GM18511 (cell line): ENCODE measurements at regions not wholly inside any gene's neighbourhood (a gene's known extent, or its start where the extent isn't known, plus 50 kb on each side); places are given as distances from the start of the nearest gene placed in this dataset.
"Not testable (repeated sequence)": the region's sequence is repeated elsewhere in the genome, so short reads cannot be mapped to it uniquely, and the experiment has no call there.

Experiments used
- ATAC-seq: cut with Tn5 transposase; IDR thresholded peaks from one replicate; pipeline ENCODE4 v1.9.1; 2021; ENCODE audit warnings: mild to moderate bottlenecking, moderate library complexity; ENCODE audit not compliant: unreplicated experiment

- no peak for ATAC-seq
Measured at GRCh38 chr1:30241681-30242080, 481.7 kb downstream of the MATN1 start.

DNA sequence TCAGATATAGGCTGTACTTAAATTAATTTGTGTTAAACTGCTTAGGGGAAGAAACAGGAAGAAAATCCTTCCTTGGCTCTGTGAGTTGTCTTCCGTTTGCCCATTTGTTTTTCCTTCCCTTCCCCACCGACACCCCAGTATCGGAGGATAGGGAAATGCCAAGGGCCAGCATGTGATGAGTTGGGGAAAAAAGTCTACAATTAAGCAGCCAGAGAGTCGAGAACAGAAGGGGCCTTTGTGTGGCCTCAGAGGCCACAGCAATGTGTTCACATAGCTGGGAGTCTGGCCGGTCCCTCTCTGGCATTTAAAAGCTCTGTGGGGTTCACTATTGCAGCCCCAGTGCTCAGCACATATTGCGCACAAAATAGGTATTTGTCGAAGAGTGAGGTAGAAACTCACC lies 489.3 kb downstream of the MATN1 start:
- ATAC-seq, result no peak

DNA sequence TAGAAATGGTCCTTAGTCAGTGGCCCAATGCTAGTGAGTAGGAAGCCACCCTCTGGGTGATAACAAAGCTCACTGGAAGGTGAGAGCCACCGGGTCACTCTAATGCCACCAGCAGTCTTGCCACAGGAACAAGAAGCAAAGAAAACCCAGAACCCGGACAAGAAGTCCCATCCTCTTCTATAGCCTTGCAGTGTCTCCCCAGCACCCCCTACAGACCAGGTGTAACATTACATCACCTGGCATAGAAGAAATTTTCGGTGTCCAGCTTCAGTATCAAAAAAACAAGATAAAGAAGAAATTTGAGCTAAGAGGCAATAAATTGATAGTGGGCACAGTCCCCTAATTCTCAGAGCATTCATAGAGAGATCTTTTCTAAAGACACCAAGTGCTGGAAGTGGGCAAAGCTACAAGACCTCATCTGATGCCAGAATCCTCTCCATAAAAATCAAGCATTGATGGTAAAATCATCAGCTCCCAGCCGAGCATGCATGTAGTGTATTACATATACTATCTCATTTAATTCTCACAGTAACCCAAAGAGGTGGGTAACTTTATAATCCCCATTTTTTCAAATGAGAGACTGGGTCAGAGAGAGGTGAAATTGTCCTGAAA lies 491.0 kb downstream of the MATN1 start:
- ATAC-seq, result no peak

GRCh38 chr1:30229960-30230359 lies 493.4 kb downstream of the MATN1 start:
- no peak for ATAC-seq

- ATAC-seq, result no peak
Measured at GRCh38 chr1:30229557-30229956, 493.8 kb downstream of the MATN1 start.

GRCh38 chr1:30226648-30227047 lies 496.7 kb downstream of the MATN1 start:
- no peak for ATAC-seq

- ATAC-seq, result no peak
Measured at GRCh38 chr1:30225357-30225756, 498.0 kb downstream of the MATN1 start.

GRCh38 chr1:30219675-30220074 lies 503.7 kb downstream of the MATN1 start:
- no peak for ATAC-seq

DNA sequence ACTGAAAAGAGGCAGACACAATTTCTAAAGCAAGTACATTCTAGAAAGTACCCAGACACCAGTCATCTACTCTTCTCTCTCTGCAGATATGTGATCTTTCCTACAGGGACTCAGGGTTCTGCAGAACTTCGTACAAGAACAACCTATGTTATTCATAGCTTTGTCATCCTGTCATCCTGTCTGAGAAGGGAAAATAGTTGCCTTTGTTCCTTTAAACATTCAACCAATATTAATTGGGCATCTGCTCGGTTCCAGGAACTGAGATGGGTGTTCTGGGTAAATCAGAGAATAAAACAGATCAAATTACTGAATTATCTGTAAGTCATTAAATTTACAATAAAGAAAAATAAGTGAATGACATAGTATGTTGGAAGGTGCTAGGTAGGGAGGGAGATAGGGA lies 504.9 kb downstream of the MATN1 start:
- ATAC-seq, result no peak

DNA sequence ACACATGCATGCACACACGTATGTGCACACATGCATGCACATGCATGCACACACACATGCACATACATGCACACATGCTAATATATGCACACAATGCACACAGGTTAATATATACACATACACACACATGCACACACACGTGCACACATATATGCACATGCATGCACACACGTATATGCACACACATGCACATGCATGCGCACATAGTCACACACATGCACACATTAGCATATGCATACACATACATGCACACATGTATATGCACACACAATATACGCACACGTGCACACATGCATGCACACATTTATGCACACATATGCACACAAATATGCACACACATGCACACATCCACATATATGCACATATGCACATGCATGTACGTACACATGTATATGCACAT lies 506.8 kb downstream of the MATN1 start:
- no peak for ATAC-seq

DNA sequence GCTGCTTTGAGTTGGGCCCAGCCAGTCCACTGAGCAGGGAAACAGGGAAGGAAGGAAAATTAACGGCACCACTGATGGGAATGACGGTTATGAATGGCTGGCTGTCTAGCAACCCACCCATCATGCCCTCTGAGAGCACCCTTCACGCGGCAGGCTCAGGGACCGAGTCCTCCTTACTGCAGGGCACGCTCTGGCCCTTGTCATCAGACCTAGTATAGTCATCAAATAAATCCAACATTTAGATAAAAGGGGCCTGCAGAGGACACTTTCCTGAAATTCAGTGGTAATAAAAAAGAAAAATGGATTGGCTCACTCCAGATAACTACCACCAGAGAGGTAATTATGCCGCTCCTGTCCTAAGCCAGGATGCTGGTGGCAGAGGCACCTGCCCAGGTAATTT lies 509.4 kb downstream of the MATN1 start:
- no peak for ATAC-seq

DNA sequence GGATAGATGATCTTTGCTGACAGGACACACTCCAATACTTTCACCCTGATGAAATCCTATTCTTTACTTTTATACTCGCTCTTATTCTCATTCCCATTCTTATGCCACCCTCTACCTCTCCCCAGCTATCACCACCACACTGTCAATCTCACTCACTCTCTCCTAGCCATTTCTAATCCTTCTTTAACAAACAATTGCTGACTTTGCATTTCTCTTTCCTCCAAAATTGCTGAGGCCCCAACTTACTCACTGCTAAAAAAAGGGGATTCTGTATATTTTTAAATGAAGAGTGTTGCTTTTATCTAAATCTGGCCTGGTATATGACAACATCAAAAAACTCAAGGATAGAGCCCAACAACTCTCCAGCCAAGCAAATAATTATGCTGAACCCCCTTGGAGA lies 515.4 kb downstream of the MATN1 start:
- ATAC-seq, result not testable (repeated sequence)

GRCh38 chr1:30206631-30207030 lies 516.8 kb downstream of the MATN1 start:
- not testable (repeated sequence) for ATAC-seq

- not testable (repeated sequence) for ATAC-seq
Measured at GRCh38 chr1:30204916-30205315, 518.5 kb downstream of the MATN1 start.

GRCh38 chr1:30201015-30201414 lies 522.4 kb downstream of the MATN1 start:
- ATAC-seq, result no peak

DNA sequence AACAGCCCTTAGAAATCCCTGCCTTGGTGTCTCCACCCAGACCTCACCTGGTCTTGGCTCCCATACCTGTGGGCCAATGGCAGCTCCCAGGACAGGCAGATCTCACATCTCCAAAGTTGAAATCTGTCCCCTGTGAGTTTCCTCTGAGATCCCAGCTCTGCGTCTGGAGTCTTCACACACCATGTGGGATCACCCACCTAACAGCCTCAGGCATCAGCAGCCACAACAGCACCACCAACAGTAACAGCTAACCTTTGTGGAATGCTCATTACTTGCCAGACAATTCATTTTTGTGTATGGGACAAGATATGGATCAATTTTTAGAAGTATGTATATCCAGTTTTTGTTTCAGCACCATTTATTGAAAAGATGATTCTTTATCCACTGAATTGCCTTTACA lies 523.2 kb downstream of the MATN1 start:
- ATAC-seq, result no peak

DNA sequence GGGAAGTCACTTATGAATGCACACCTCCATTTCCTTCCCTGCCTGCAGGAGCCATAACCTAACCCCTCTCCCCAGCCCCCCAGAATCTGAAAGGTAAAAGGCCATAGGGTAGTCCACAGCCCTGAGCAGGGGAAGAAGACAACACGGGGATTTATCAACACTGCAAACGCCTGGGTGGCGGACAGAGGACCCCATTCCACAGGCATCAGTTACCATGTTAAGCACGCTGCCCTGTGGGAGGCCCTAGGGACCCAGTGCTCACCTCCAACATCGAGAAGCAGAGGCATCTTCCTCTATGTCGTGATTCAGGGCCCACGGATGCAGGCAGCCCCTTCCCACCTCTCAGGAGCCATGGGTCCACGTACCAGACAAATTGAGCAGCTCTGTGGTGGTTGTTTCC lies 523.8 kb downstream of the MATN1 start:
- ATAC-seq, result no peak

DNA sequence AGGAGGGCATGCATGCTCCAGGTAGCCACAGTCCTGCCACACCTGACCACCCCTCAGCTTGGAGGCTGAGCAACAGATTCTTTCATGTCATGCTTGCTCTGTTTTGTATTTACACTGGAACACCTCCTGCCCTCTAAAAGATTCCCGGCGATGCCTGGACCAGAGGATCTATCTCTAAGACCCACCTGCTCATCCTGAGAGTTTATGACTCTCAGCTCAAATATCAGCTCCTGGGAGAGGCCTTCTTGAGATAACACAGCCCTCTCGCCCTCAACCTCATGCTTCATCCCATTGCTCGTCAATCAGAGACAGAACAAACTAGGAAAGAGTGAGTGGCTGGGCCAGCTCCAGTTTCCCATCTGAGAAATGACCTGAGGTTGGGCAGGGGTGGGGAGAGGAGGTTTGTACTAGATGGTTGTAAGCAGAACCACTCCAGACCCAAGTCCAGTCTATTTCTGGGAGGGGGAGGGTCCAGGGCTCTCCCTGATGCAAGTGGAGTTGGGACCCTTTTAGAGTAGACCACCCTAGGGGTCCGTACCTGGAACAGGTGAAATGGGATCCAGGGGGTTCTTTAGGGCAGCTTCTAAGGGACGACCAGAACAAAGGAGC lies 524.5 kb downstream of the MATN1 start:
- no peak for ATAC-seq

GRCh38 chr1:30198451-30198760 lies 525.0 kb downstream of the MATN1 start:
- ATAC-seq, result no peak

GRCh38 chr1:30197639-30198450 lies 525.5 kb downstream of the MATN1 start:
- no peak for ATAC-seq

DNA sequence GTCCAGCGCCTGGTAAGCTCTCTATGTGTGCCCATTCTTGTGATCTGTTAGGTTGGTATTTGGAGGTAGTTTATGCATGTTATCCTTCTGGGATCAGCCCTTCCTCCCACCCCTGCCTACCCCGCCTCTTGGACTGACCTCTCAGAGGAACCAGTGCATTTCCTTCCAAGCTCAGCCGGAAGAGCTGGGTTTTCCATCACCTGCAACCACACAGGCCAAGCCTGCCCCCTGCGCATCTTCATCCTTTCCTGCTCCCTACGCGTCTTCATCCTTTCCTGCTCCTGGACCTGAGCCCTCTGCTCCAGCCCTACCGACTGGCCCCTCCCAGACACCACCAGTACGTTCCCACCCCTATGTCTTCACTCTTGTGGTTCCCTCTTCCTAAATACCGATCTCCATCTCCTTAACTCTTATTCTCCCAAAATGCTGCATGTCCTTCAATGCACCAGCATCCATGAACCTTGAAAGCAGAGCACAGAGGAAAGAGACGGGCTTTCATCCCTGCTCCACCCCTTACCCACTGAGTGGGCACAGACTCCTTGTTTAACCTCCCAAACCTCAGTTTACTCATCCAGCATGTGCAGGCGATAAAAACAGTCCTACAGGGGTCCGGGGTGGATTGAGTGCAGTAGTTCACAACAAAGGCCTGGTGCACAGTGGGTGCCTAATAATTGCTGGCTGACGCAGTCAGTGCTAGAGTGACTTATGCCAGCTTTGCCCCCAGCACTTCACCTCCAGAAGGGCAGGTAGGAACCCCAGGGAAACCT lies 526.3 kb downstream of the MATN1 start:
- no peak for ATAC-seq

GRCh38 chr1:30196457-30196856 lies 526.9 kb downstream of the MATN1 start:
- no peak for ATAC-seq
